Esophagus muscularis mucosa (tissue), 4 donors: ENCODE measurements at regions not wholly inside any gene's neighbourhood (a gene's known extent, or its start where the extent isn't known, plus 50 kb on each side); places are given as distances from the start of the nearest gene placed in this dataset.

ENCODE experiments used
- DNase-seq: peaks from one replicate; pipeline ENCODE4 v3.0.0-alpha.2; 2017; ENCODE audit errors: extremely low spot score
- H3K27ac ChIP-seq, 4 donors: fragments of 200-600 bp; sonication (generic); replicated peaks in 1 of 4; 1 replicate in 3 of 4; 2 replicates in 1 of 4; pipeline ENCODE4 v1.5.1; 2016 to 2019; ENCODE audit warnings: mild to moderate bottlenecking in 1 of 4
- H3K27me3 ChIP-seq, 4 donors: fragments of 200-600 bp; sonication (generic); one replicate each; pipeline versions ENCODE4 v1.5.1 to v1.6.0; 2016 to 2019
- H3K36me3 ChIP-seq, 4 donors: fragments of 200-600 bp; sonication (generic); one replicate each; pipeline ENCODE4 v1.5.1; 2016 to 2019
- H3K4me1 ChIP-seq, 4 donors: fragments of 200-600 bp; sonication (generic); one replicate each; pipeline ENCODE4 v1.5.1; 2016 to 2019
- H3K4me3 ChIP-seq, 4 donors: fragments of 200-600 bp; sonication (generic); 1 replicate in 2 of 4; 2 replicates in 2 of 4; pipeline ENCODE4 v1.5.1; 2016 to 2019; ENCODE audit warnings: mild to moderate bottlenecking in 4 of 4, moderate library complexity in 1 of 4
- H3K9me3 ChIP-seq, 4 donors: fragments of 200-600 bp; sonication (generic); 1 replicate in 3 of 4; 2 replicates in 1 of 4; pipeline ENCODE4 v1.5.1; 2016 to 2019
- EP300 ChIP-seq: sonication (generic); formaldehyde crosslinking; IDR thresholded peaks from one replicate; pipeline ENCODE4 v1.6.1; 2017; ENCODE audit warnings: antibody characterized with exemption
- POLR2A ChIP-seq: fragments of 450-650 bp; IDR thresholded peaks from one replicate; pipeline ENCODE4 v1.6.1; 2017; ENCODE audit warnings: antibody characterized with exemption, moderate library complexity, mild to moderate bottlenecking, low read depth
- POLR2AphosphoS5 ChIP-seq, 2 donors: sonication (generic); formaldehyde crosslinking; IDR thresholded peaks; one replicate each; pipeline ENCODE4 v1.6.1; 2017; ENCODE audit warnings: antibody characterized with exemption in 2 of 2
- WGBS: methylation state at CpG from one replicate; pipeline ENCODE4 v1.1.5; 2018; 5-methylcytosine and 5-hydroxymethylcytosine counted together
- intact Hi-C: fragments of 100-400 bp; cut with DNase I; formaldehyde crosslinking; loops from one replicate; pipeline ENCODE4 v1.15.1; 2023
- TF ChIP-seq, protein P1 (sequence below), 3 experiments: fragments of 200-600 bp in 2 of 3; fragments of 450-650 bp in 1 of 3; sonication (generic) in 2 of 3; IDR thresholded peaks; one replicate each; pipeline ENCODE4 v1.5.1; 2017 to 2019; ENCODE audit warnings: antibody characterized with exemption in 3 of 3, mild to moderate bottlenecking in 2 of 3, moderate library complexity in 1 of 3

DNA sequence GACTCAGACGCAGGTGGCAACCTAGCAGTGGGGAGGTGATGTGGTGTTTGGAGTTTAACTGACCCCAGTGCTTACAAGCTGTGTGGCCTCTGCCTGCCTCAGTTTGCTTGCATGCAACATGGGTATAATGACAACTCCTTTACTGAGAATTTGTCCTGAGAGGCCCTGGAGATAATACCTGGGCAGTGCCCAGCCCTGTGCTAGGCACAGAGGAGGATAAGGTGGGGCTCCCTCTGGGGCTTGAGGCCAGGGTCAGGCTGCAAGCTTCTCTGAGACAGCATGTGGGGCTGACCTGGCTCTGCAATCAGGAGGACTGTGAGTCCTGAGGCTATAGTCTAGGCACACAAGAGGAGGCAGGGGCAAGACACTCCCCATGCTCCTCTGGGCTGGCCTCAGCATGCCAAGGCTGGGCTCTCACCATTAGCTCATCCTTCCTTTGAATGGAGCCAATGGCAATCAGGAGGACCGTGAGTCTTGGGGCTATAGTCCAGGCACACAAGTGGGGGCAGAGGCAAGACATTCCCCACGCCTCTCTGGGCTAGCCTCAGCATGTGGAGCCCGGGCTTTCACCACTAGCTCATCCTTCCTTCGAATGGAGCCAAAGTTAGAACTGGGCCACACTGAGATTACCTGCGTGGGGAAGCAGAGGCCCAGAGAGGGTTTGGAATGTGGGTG is 147.9 kb downstream of the RPS24 start:
- TF ChIP-seq EP300 (no peak), POLR2A (no peak), POLR2AphosphoS5 (IDR thresholded peaks at IDR 0.05) (no peak)
- TF ChIP-seq, protein P1, sequence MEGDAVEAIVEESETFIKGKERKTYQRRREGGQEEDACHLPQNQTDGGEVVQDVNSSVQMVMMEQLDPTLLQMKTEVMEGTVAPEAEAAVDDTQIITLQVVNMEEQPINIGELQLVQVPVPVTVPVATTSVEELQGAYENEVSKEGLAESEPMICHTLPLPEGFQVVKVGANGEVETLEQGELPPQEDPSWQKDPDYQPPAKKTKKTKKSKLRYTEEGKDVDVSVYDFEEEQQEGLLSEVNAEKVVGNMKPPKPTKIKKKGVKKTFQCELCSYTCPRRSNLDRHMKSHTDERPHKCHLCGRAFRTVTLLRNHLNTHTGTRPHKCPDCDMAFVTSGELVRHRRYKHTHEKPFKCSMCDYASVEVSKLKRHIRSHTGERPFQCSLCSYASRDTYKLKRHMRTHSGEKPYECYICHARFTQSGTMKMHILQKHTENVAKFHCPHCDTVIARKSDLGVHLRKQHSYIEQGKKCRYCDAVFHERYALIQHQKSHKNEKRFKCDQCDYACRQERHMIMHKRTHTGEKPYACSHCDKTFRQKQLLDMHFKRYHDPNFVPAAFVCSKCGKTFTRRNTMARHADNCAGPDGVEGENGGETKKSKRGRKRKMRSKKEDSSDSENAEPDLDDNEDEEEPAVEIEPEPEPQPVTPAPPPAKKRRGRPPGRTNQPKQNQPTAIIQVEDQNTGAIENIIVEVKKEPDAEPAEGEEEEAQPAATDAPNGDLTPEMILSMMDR (IDR thresholded peaks at IDR 0.05) = no peak
- H3K36me3 ChIP-seq = no peaks in the 10 kb centered on the region
- no peaks in the 10 kb centered on the region for H3K27me3 ChIP-seq
- H3K9me3 ChIP-seq = no peaks in the 10 kb centered on the region
- peaks cover 3 to 26% (median 23%) of the 10 kb centered on the region in 4 donors for H3K4me1 ChIP-seq
- no peak overlapping the region for H3K27ac ChIP-seq
- intact Hi-C loops = no loop called here
- no peak for DNase-seq
- 94% methylated on average over 6 of the region's 6 CpGs for WGBS
- no peak overlapping the region for H3K4me3 ChIP-seq

DNA sequence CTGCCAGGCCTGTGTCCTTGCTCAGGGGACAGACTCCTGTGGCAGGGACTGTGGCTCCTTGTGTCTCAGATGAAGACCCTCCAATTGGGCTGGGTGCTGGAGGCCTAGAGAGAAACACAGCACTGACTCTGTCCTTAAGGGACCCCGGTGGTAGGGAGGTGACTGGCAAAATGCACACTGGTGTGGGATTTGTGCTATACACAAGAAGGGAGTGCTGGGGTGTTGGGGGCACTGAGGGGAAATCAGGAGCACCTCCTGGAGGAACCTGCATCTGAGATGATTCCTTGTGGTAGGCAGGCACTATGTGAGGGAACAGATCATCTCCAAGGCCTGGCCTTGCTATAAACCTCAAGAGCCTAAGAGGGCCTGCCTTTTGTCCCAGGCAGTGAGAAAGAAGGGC is 149.2 kb downstream of the RPS24 start:
- 92% methylated on average over 1 of the region's 1 CpG for WGBS
- Histone ChIP-seq H3K9me3 (peaks cover 0 to 3% (median 0%) of the 10 kb centered on the region in 4 donors), H3K27ac (no peak overlapping the region), H3K27me3 (no peaks in the 10 kb centered on the region), H3K4me1 (peaks cover 3 to 26% (median 23%) of the 10 kb centered on the region in 4 donors), H3K36me3 (no peaks in the 10 kb centered on the region), H3K4me3 (no peak overlapping the region)
- no peak for DNase-seq
- no peak for TF ChIP-seq POLR2A
- no peak for TF ChIP-seq EP300
- TF ChIP-seq POLR2AphosphoS5 (IDR thresholded peaks at IDR 0.05) = no peak
- TF ChIP-seq, protein P1 (IDR thresholded peaks at IDR 0.05) = no peak
- intact Hi-C loops = no loop called here

DNA sequence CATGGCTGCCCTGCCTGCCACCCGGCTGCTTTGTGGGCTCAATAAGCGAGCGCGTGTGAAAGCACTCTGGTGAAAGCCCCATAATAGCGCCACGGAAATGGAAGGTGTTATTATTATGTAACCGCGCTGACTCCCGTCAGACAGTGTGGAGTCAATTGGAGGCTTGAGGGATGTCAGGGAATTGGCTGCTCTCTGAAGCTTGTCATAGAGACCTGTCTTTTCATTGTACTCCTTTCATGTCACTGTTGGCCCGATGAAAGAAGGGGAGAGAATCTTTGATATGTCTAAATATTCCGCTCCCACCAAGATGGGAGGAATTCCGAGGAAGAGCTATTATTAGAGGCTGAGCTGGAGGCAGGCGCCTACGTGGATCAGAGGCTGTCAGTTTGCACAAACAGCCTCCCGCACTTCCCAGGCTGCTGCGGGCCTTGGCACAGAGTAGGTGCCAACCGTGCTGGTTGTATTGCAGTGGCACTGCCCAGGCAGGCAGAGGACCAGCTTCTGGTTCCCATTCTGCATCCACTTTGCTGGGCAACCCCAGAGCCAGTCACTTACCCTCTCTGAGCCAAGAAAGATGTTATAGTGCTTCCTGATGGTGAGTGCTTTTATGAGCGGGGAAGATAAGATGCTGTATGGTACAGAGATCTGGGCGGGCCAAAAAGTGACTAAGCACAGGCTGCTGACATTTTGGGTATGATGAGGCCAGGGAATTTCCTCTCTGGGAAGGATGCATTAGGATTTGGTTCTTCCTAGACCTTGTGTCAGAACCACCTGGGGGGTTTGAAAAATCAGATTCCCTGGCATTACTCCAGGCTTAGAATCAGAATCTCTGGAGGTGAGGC is 151.4 kb downstream of the RPS24 start:
- 81% methylated on average over 18 of the region's 19 CpGs for WGBS
- peaks cover 0 to 3% (median 0%) of the 10 kb centered on the region in 4 donors for H3K9me3 ChIP-seq
- peaks cover 3 to 18% (median 18%) of the 10 kb centered on the region in 4 donors for H3K4me1 ChIP-seq
- H3K36me3 ChIP-seq = no peaks in the 10 kb centered on the region
- no peak overlapping the region for H3K4me3 ChIP-seq
- DNase-seq = no peak
- no peaks in the 10 kb centered on the region for H3K27me3 ChIP-seq
- no peak overlapping the region for H3K27ac ChIP-seq
- TF ChIP-seq POLR2AphosphoS5 (IDR thresholded peaks at IDR 0.05) = no peak
- no peak for TF ChIP-seq EP300
- no peak for TF ChIP-seq POLR2A
- TF ChIP-seq, protein P1 (IDR thresholded peaks at IDR 0.05) = no peak
- intact Hi-C loops = no loop called here

DNA sequence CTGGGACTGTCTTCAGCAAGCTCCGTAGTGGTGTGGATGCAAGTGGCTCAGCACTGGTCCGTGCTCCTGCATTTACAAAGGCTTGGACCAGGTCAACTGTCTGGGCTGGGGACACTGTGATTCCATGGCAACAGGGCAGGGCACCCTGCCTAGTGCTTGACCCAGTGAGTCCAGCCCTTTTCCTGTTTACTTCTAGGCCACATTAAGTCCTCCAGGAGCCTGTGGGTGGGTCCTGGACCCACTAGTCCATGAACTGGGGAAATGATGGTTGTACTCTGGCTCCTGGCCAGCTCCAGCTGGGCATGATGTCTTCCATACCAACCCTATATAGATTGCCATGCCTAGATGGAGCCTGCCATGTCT is 152.0 kb downstream of the RPS24 start:
- TF ChIP-seq POLR2AphosphoS5 (IDR thresholded peaks at IDR 0.05) (no peak), EP300 (no peak), POLR2A (no peak)
- TF ChIP-seq, protein P1 (IDR thresholded peaks at IDR 0.05) = no peak
- WGBS = 100% methylated on average over 1 of the region's 2 CpGs

More for the DNA sequence above, 152.0 kb downstream of the RPS24 start:
- no peak overlapping the region for H3K27ac ChIP-seq
- DNase-seq = no peak
- intact Hi-C loops = no loop called here
- H3K27me3 ChIP-seq = no peaks in the 10 kb centered on the region
- peaks cover 0 to 3% (median 0%) of the 10 kb centered on the region in 4 donors for H3K9me3 ChIP-seq
- H3K4me1 ChIP-seq = peaks cover 3 to 18% (median 18%) of the 10 kb centered on the region in 4 donors
- H3K36me3 ChIP-seq = no peaks in the 10 kb centered on the region
- no peak overlapping the region for H3K4me3 ChIP-seq
